Right kidney (tissue), 1 donor: ENCODE measurements at regions not wholly inside any gene's neighbourhood (a gene's known extent, or its start where the extent isn't known, plus 50 kb on each side); places are given as distances from the start of the nearest gene placed in this dataset.
"Not testable (repeated sequence)": the region's sequence is repeated elsewhere in the genome, so short reads cannot be mapped to it uniquely, and the experiment has no call there.

Experiments
- DNase-seq: peaks from one replicate; pipeline ENCODE4 v3.0.0-alpha.2; 2016

DNA sequence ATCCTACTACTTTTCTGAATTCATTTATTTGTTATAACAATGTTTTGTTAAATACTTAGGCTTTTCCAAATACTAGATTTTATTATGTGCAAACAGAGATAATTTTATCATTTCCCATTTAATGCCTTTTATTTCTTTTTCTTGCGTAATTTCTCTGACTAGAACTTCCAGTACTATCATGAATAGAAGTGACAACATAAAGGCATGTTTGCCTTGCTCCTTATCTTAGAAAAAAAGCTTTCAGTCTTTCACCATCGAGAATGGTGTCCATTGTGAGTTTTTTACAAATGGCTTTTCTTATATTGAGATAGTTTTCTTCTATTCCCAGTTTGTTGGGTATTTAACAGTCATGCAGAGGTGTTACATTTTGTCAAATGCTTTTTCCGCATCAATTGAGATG lies 453.1 kb upstream of the ZP4 start:
- no peak for DNase-seq

DNA sequence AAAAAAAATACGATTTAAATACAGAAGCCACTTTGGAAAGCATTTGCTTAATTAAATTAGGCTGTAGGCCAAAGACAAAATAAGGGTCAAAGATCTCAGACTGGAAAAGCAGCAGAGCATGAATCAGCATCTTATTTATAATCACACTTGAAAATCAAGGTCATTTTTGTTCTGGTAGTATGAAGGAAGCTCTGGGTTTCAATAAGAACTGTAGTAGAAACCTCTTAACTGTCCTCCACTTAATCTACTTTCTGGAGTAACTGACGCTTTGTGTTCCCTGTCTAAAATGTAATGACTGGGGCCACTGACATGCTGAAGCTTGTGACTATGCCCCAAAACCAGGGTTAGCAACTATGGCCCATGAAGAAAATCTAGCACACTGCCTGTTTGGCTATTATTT lies 450.7 kb upstream of the ZP4 start:
- no peak for DNase-seq

DNA sequence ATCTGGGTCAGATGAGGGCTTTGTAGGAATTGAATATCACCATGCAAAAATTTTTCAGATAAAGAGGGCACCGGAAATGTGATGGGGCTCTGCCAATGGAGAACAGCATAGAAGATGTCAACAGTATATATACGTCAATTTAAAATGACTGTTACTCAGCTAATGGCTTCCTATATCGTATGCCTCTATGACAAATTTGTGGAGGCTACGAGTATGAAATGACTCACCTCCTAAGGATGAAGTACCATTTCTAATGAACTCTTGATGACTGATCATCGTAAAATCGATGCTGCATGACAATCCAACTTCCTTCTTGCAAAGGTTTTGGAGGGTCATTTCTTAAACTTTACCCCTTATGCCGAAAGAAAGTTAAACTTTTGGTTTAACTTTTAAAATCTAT lies 450.3 kb upstream of the ZP4 start:
- DNase-seq: no peak

DNA sequence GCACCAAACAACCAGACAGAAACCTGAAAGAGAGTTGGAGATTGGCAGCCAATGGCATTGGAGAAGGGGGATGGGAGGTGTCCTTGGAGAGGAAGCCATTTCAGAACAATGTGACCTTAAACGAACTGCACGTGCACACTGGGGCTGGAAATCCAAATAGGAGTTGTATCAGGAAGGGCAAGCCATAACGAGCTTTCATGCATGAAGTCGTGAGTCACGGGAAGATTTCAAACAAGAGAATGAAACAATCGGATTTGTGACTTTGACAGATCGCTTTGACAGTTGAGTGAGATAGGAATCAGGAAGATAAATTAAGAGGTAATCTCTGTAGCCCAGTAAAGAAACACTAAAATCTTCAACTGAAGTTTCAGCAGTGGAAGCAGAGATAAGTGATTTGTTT lies 445.8 kb upstream of the ZP4 start:
- DNase-seq: no peak

DNA sequence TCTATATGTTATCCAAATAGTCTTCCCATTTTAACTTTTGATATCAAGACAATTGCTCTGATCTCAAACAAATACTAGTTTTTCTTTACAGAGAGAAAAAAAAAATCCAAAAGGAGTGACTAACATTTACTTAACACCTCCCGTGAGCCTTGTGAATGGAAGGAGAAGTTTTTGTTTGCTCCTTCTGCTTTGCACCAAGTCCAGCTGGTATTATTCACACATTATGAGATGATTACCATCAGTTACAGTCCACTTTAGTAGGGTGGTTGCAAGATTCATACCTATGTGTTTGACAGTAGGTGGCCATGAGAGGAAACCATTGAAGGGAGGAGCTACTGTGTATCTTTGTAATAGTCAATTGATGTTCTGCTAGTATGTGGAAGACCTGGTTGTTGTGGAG lies 443.4 kb upstream of the ZP4 start:
- no peak for DNase-seq

DNA sequence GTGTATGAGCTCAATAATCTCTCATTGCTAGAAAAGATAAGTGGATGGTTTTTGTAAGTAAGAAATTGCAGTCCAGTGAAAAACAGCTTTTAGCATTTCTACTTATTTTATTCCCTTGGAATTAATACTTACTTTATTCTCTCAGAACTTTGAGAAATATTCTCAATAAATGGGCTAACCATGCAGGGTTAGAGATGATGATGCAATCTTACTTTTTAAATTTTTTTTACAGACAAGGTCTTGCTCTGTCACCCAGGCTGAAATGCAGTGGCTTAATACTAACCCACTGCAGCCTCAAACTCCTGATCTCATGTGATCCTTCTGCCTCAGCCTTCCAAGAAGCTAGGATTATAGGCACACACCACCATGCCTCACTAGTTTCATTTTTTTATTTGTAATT lies 440.8 kb upstream of the ZP4 start:
- DNase-seq: no peak

DNA sequence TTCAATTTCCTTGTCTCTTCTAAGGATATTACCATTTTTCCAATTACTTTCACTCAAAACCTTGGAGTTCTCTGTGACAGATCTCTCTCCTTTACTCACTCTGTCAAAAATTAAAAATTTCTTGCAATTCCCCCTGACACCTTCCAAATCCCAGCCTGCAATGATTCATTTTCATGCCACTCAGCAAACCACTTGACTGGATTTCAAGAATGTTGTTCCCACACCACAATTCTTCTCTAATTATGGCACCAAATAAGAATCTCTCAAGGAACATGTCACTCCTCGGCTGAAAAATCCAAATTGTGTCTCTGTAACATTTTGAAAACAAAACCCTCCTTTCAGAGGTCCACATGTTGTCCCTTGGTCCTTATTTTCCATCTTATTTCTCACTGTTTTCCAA lies 438.9 kb upstream of the ZP4 start:
- no peak for DNase-seq

DNA sequence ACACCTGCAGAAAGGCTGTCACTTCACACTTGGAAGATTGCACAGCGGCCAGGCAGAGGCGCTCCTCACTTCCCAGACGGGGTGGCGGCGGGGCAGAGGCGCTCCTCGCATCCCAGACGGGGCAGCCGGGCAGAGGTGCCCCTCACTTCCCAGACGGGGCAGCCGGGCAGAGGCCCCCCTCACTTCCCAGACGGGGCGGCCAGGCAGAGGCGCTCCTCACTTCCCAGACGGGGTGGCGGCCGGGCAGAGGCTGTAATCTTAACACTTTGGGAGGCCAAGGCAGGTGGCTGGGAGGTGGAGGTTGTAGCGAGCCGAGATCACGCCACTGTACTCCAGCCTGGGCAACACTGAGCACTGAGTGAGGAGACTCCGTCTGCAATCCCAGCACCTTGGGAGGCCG lies 436.3 kb upstream of the ZP4 start:
- DNase-seq: not testable (repeated sequence)

DNA sequence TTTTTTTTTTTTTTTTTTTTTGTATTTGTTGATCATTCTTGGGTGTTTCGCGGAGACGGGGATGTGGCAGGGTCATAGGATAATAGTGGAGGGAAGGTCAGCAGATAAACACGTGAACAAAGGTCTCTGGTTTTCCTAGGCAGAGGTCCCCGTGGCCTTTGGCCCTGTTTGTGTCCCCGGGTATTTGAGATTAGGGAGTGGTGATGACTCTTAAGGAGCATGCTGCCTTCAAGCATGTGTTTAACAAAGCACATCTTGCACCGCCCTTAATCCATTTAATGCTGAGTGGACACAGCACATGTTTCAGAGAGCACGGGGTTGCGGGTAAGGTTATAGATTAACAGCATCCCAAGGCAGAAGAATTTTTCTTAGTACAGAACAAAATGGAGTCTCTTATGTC lies 435.8 kb upstream of the ZP4 start:
- DNase-seq: not testable (repeated sequence)

DNA sequence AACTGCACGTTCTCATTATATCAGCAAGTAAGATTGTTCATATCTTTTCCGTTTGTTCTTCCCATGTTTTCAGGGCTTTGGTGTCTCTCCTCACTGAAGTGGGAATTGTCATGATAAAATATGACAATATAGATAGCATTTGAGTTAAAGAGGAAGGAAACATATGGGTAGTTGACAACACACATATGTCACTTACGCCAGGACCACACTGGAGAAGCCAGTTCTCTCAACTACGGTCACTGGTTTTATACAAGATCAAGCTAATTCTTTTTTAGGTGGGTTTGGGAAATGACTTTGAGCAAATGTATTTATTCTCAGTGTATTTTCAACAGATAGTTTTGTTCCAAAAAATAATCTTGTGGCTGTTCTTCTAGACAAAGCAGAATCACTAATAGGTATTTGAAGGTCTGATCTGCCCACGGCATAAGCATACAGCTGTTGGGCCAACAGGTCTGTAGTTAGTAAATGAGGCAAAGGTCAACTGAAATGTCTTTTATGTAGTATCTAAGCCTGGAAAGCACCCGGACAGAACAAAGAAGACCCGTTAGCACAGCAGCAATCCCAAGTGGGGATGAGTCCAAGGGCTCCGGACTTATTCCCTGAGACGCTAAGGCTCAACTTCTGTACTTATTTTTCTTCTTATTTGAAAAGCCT lies 433.6 kb upstream of the ZP4 start:
- no peak for DNase-seq

DNA sequence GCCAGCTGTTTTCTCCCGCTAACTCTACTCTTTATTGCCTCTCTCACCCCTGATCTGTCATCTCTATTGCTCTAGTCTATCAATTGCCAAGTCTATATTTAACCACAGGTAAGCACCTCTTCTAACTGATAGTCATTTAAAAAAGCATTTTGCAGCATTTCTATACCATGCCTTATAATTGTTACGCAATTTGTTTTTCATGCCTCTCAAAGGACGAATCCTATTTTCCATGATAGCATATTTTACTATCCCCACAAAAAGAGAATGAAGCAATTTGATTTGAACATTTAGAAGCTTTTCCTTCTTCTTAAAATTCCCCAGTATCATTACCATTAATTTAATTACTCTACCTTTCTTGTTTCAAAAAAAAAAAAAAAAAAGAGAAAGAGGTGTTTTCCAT lies 432.8 kb upstream of the ZP4 start:
- DNase-seq: no peak

DNA sequence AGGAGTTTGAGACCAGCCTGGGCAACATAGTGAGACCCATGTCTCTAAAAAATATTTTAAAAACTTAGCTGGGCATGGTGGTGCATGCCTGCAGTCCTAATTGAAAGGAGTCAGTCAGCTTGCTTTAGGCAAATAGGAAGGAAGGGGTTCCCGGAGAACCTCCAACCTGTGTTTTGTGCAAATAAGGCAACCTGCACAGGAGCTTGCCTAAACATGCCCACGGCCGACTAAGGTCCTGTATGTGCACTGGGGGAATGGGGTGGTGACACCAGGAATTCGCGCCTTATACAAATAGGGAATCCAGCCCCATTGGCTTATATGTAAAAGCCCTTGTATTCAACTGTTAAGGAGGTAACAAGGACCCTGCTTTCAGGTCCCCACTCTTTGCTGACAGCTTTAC lies 429.2 kb upstream of the ZP4 start:
- DNase-seq: no peak

DNA sequence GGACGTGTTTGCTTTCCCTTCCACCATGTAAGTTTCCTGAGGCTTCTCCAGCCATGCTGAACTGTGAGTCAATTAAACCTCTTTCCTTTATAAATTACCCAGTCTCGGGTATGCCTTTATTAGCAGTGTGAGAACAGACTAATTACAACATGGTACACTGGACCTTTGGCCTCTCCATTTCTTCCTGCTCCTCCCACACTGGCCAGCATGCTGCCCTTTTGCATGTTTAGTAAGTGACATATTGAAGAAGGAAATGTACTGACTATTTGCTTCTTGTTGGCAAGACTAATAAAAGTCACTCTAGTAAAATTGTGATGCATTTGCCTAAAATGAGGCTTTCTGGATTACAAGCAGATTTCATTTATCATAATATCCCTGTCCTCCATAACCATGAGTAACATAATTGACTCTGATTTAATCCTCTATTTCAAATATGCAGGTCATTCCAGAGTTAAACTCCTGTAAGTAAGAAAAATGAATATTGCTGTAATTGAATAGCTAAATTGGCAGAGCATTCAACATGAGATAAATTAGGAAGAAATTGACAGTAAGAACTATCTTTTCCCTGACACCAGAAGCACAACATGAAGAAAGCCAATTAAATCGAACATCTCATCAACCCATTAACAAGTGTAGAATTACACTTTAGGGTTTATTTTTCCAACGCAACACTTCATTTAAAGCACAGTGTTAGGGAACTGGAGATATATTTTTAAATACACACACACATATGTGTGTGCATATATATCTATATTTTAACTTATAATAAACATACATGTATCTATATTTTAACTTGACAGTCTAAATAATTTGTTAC lies 427.8 kb upstream of the ZP4 start:
- DNase-seq: no peak

DNA sequence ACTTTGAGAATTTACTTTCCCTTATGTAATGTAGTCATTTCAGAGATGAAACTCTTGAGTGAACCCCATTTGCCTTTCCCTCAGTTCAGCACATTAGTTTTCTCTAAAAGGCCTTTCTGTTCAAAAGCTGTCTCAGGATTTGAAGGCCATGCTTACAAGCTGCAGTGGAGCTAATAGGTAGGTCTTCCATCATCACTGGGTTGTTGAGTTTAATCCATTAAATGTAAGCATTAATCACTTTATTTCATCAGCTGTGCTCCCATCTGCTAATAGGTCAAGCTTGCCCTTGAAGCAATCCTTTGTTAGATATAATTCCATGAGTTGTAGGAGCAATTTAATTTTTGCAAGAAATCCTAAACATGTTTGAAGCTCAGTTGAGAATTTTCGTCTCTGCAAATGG lies 422.2 kb upstream of the ZP4 start:
- no peak for DNase-seq

DNA sequence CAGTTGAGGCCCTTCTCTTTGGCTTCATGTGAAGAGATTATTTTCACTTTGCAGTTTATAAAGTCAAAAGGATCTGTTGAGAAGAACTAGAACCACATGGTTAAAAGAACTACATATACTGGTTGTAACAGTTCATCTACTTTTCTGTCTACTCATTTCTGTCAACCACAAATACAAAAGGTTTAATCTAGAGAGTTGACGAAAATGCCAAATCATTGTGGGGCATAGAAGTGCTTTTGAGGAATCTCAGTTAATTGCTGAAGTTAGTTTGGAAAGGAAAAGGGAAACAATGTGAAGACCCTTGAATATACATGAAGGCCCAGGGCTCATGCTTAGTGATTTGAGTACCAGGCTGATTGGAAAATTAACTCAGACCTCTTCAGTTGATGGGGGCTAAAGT lies 415.7 kb upstream of the ZP4 start:
- no peak for DNase-seq

DNA sequence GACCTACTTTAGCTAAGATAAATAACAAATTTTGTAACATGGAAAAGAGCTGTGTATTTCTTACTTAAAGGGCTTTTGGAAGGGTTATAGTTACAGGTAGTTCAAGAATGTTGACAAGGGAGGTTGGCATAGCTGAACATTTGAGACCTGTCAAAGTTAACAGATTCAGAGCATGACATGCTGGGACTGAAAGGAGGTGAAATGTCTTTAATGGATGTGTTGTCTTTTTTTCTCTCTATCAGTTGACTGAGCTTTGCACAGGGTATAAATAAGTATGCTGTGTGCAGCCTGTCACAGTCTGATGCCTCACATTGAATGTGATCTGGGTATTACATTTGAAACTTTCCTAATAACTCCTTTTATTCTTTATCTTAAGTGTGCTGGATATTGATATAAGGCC lies 411.9 kb upstream of the ZP4 start:
- no peak for DNase-seq

DNA sequence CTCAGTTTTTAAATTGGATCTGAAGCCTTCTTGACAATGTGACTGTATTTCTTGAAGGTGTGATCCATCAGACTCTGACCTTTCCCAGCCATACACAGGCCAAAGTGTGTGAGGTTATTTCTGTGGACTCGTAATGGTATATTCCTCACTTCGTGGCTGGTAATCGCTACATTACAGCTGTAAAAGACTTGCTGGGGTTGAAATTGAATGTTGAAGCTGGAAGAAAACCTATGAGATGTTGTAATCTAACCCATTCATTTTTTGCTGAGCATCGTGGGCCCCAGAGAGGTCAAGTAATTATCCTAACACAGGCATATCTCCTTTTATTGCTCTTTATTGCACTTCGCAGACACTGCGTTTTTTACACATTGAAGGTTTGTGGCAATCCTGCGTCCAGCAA lies 405.6 kb upstream of the ZP4 start:
- DNase-seq: no peak

DNA sequence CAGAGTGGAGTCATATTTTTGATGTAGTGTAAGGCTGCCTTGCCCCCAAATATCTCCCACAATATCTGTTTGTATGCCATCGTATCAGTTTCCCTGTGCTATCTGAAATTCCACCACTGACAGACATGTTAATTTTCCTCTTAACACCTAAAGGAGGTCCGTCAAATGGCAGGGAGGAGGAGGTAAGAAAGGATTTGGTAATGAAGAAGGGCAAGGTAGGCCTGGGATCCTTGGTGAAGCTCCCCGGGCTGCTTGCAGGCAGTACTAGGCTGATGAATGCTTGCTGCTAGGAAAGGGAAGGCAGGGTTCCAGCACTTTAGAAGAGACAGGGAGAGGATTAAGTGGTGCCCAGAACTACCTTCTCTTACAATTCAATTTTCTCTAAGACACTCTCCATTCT lies 402.4 kb upstream of the ZP4 start:
- no peak for DNase-seq

DNA sequence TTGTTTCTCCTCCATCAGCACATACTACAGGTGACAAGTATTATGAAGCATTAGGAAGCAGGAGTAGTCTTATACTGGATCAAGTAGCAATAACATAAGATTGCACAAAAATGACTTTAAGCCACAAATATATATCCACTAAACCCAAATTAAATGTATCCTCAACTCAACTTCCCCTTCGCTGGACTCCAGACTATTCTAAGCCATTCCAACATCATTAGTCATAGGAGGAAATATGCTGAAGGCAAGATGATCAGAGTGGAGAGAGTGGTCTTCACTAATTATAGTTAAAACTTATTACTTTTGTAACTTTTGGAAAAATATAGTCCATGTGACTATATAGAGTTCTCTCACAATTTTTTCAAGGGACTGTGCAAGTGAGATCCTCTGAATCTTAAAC lies 390.7 kb upstream of the ZP4 start:
- no peak for DNase-seq

DNA sequence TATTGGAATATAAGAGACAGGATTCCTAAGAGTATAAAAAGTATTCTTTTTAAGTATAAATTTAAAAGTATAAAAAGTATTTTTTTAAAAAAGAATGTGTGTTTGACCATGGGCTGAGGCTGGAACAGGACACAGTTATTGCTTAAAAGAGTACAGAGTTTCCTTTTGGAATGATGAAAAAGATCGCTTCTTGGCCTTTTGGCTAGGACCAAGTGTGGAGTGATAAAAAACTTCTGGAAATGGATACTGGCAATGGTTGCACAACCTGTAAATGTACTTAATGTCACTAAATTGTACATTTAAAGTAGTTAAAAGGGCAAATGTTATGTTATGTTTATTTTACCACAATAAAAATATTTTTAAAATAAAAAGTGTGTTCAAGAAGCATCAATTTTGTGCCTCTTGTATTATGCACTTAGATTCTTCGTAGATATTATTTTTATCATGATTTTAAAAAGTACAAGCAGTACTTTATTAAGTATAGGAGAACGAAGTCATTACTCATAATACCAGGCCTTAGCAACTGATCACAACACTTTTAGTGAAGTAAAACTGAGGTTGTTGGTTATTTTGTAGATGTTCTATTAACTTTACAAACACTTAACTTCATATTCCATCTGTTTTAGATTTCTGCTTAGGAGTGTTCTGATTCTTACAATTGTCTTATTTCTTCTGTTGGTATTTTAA lies 389.1 kb upstream of the ZP4 start:
- no peak for DNase-seq

DNA sequence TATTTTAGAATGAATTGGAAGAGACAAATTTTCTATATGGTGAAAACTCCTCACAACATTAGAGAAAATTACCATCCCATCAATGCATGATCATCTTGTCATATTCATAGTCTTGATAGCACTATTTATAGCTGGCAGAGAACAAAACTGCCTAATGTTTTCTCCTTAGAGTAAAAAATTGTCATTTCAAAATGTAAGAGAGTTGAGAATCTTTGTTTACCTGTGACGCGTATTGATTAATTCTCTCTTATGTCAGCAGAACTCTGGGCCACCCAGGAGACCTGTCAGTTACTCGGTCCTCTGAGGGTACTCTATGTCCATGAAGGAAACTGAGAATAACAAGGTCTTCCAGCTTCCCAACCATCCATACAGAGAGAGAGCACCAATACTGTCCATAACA lies 381.4 kb upstream of the ZP4 start:
- no peak for DNase-seq

DNA sequence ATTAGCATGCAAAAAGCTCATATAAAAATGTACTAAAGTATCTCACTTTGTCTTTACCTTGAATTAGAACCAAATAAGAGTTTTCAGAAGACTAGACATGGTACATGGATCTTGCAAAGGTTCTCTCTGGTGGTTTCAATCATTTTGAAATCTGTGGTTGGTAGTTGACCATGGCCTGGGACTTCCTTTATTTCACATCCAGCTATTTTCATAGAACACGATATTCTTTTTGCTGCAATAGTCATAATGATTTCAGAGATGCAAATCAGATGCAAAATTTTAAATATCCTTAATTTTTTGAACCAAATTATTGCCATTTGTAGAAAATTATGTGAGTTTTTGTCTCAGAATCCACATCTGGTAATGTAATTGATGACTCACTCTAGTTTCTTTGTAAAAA lies 375.1 kb upstream of the ZP4 start:
- DNase-seq: no peak

DNA sequence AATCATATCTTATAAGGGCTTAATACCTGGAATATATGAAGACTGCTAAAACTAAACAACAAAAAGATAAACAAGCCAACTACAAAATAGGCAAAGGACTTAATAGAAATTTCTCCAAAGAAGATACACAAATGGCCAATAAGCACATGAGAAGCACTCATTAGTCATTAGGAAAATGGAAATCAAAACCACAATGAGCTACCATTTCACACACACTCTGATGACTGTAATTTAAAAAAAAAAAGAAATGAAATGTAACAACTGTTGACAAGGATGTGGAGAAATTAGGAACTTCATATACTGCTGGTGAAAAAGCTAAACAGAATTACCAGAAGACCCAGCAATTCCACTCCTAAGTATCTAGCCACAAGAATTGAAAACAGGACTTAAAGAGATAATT lies 374.2 kb upstream of the ZP4 start:
- DNase-seq: no peak

DNA sequence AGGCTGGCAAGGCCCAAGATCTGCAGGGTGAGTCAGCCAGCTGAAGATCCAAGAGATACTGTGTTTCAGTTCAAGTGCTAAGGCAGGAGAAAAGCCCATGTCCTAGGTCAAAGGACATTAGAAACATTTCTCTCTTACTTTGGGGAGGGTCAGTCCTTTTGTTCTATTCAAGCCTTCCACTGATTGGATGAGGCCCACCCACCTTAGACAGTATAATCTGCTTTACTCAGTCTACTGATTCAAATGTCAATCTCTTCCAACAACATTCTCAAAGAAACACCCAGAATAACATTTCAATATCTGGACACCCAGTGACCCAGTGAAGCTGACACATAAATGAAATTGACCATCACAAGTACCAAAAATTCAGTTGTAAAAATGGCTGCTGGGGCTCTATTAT lies 367.8 kb upstream of the ZP4 start:
- no peak for DNase-seq
